GM23338 (cell line): ENCODE measurements at regions not wholly inside any gene's neighbourhood (a gene's known extent, or its start where the extent isn't known, plus 50 kb on each side); places are given as distances from the start of the nearest gene placed in this dataset.

Source experiments
- ATAC-seq: fragments of 200-7000 bp; cut with Tn5 transposase; 3 replicates; pipeline ENCODE4 v1.9.1; 2020
- DNase-seq: peaks from one replicate; pipeline ENCODE4 v3.0.0-alpha.2; 2015; ENCODE audit warnings: low spot score
- H2AFZ ChIP-seq: fragments of 200-600 bp; sonication (generic); 2 replicates; pipeline ENCODE4 v1.8.0; 2016; ENCODE audit warnings: antibody characterized with exemption, mild to moderate bottlenecking, moderate library complexity
- H3F3A ChIP-seq: fragments of 200-600 bp; sonication (generic); replicated peaks from 2 replicates; pipeline ENCODE4 v1.8.0; 2017; ENCODE audit warnings: antibody characterized with exemption, mixed run types, low read depth
- H3K27ac ChIP-seq: fragments of 200-600 bp; sonication (generic); 2 replicates; pipeline ENCODE4 v1.6.1; 2016; ENCODE audit warnings: low read depth
- H3K27me3 ChIP-seq: fragments of 200-600 bp; sonication (generic); 2 replicates; pipeline ENCODE4 v1.8.0; 2016; ENCODE audit warnings: mild to moderate bottlenecking, mixed run types, moderate library complexity; ENCODE audit not compliant: insufficient read depth
- H3K36me3 ChIP-seq: fragments of 200-600 bp; sonication (generic); 2 replicates; pipeline ENCODE4 v1.8.0; 2016; ENCODE audit warnings: mild to moderate bottlenecking; ENCODE audit not compliant: insufficient read depth
- H3K4me1 ChIP-seq: fragments of 200-600 bp; sonication (generic); 2 replicates; pipeline ENCODE4 v1.8.0; 2016; ENCODE audit warnings: mild to moderate bottlenecking, moderate library complexity; ENCODE audit not compliant: insufficient read depth
- H3K4me2 ChIP-seq: fragments of 200-600 bp; sonication (generic); 2 replicates; pipeline ENCODE4 v1.7.1; 2017; ENCODE audit warnings: mixed run types
- H3K4me3 ChIP-seq: fragments of 200-600 bp; sonication (generic); 2 replicates; pipeline ENCODE4 v1.6.1; 2016; ENCODE audit warnings: mixed run types
- H3K79me2 ChIP-seq: fragments of 200-600 bp; sonication (generic); replicated peaks from 2 replicates; pipeline ENCODE4 v1.8.0; 2017; ENCODE audit warnings: mild to moderate bottlenecking; ENCODE audit not compliant: insufficient read depth
- H3K9me2 ChIP-seq: fragments of 200-600 bp; sonication (generic); 2 replicates; pipeline ENCODE4 v1.8.0; 2017; ENCODE audit not compliant: insufficient read depth
- H4K20me1 ChIP-seq: fragments of 200-600 bp; sonication (generic); replicated peaks from 2 replicates; pipeline ENCODE4 v1.8.0; 2017; ENCODE audit warnings: mild to moderate bottlenecking; ENCODE audit not compliant: insufficient read depth
- H3K27ac Mint-ChIP-seq: 2 replicates; pipeline ENCODE4 v1.8.0; 2020; ENCODE audit warnings: inconsistent platforms, mild to moderate bottlenecking, moderate library complexity, mixed read lengths
- H3K27me3 Mint-ChIP-seq: 3 replicates; pipeline ENCODE4 v1.8.0; 2022; ENCODE audit warnings: low read depth, mild to moderate bottlenecking, moderate library complexity, mixed read lengths, inconsistent platforms; ENCODE audit not compliant: insufficient read depth, poor library complexity
- H3K36me3 Mint-ChIP-seq: 3 replicates; pipeline ENCODE4 v1.8.0; 2021; ENCODE audit warnings: low read depth, mild to moderate bottlenecking, inconsistent platforms, moderate library complexity, mixed read lengths
- H3K4me1 Mint-ChIP-seq: 3 replicates; pipeline ENCODE4 v1.8.0; 2020; ENCODE audit warnings: mild to moderate bottlenecking, inconsistent platforms, mixed read lengths
- H3K4me3 Mint-ChIP-seq: 3 replicates; pipeline ENCODE4 v1.8.0; 2021; ENCODE audit warnings: moderate library complexity, mild to moderate bottlenecking, inconsistent platforms, mixed read lengths
- H3K9me3 Mint-ChIP-seq: 3 replicates; pipeline ENCODE4 v1.8.0; 2020; ENCODE audit warnings: moderate library complexity, mild to moderate bottlenecking, inconsistent platforms, mixed read lengths
- CTCF ChIP-seq, 2 experiments: fragments of 200-600 bp in 1 of 2; sonication (generic) in 1 of 2; conservative IDR thresholded peaks; 2 replicates each; pipeline versions ENCODE4 v1.5.1 to v1.6.1; 2016 to 2017; ENCODE audit warnings: antibody characterized with exemption in 2 of 2, low read depth in 2 of 2, mild to moderate bottlenecking in 2 of 2, moderate library complexity in 1 of 2
- ETS1 ChIP-seq: IDR thresholded peaks from 2 replicates; pipeline ENCODE4 v1.6.1; 2016; ENCODE audit warnings: antibody characterized with exemption
- EZH2 ChIP-seq: fragments of 200-600 bp; sonication (generic); IDR thresholded peaks from one replicate; pipeline ENCODE4 v1.8.0; 2017; ENCODE audit warnings: antibody characterized with exemption, mild to moderate bottlenecking, low read depth; ENCODE audit not compliant: unreplicated experiment
- EZH2phosphoT487 ChIP-seq: fragments of 200-600 bp; sonication (generic); IDR thresholded peaks from one replicate; pipeline ENCODE4 v1.8.1; 2018; ENCODE audit warnings: antibody characterized with exemption; ENCODE audit not compliant: unreplicated experiment
- JUNB ChIP-seq: IDR thresholded peaks from one replicate; pipeline ENCODE4 v1.6.1; 2016; ENCODE audit warnings: antibody characterized with exemption; ENCODE audit not compliant: unreplicated experiment
- NANOG ChIP-seq: IDR thresholded peaks from 2 replicates; pipeline ENCODE4 v1.6.1; 2016; ENCODE audit warnings: antibody characterized with exemption, borderline replicate concordance
- REST ChIP-seq: IDR thresholded peaks from one replicate; pipeline ENCODE4 v1.6.1; 2018; ENCODE audit warnings: antibody characterized with exemption; ENCODE audit not compliant: unreplicated experiment
- STAT1 ChIP-seq: IDR thresholded peaks from one replicate; pipeline ENCODE4 v1.6.1; 2016; ENCODE audit warnings: antibody characterized with exemption; ENCODE audit not compliant: unreplicated experiment
- ZNF114 ChIP-seq: fragments of 250-450 bp; sonication (Bioruptor Pico); IDR thresholded peaks from 2 replicates; pipeline ENCODE4 v1.5.0; 2020; ENCODE audit warnings: mild to moderate bottlenecking, moderate library complexity
- ZNF331 ChIP-seq: fragments of 250-450 bp; sonication (Bioruptor Pico); IDR thresholded peaks from 2 replicates; pipeline ENCODE4 v1.5.0; 2020; ENCODE audit warnings: low read depth, mild to moderate bottlenecking, moderate library complexity
- ZNF462 ChIP-seq: fragments of 250-450 bp; sonication (Bioruptor Pico); IDR thresholded peaks from 2 replicates; pipeline ENCODE4 v1.5.0; 2020; ENCODE audit warnings: mild to moderate bottlenecking, moderate library complexity

GRCh38 chr19:57002195-57002601 is 117.6 kb upstream of the USP29 start (continued):
- no peak for TF ChIP-seq ZNF462 (CRISPR knock-in tag)

- H3K36me3 Mint-ChIP-seq = peaks cover 43% of the 10 kb centered on the region
- peaks cover 8% of the 10 kb centered on the region for H3K27me3 Mint-ChIP-seq
- no peaks in the 10 kb centered on the region for H3K4me1 Mint-ChIP-seq
- Histone ChIP-seq H2AFZ (no peak overlapping the region), H3F3A (no peaks in the 10 kb centered on the region), H3K79me2 (no peaks in the 10 kb centered on the region), H3K4me1 (no peaks in the 10 kb centered on the region), H4K20me1 (no peaks in the 10 kb centered on the region), H3K27me3 (no peaks in the 10 kb centered on the region), H3K4me2 (no peak overlapping the region), H3K4me3 (no peak overlapping the region), H3K36me3 (no peaks in the 10 kb centered on the region), H3K27ac (no peak overlapping the region), H3K9me2 (no peaks in the 10 kb centered on the region)
- no peak overlapping the region for H3K4me3 Mint-ChIP-seq
- no peak overlapping the region for H3K27ac Mint-ChIP-seq
- peaks cover 86% of the 10 kb centered on the region for H3K9me3 Mint-ChIP-seq
- ATAC-seq = no peak
- DNase-seq = no peak
- TF ChIP-seq ZNF331 (CRISPR knock-in tag) = no peak
- TF ChIP-seq EZH2phosphoT487 = no peak
- TF ChIP-seq ETS1 = no peak
- no peak for TF ChIP-seq ZNF114 (CRISPR knock-in tag)
- TF ChIP-seq CTCF (conservative IDR thresholded peaks at IDR 0.05; ENCODE audit: low read depth in 2 of 2) = no peak
- no peak for TF ChIP-seq EZH2
- TF ChIP-seq JUNB = no peak
- no peak for TF ChIP-seq REST
- TF ChIP-seq STAT1 = no peak
- no peak for TF ChIP-seq NANOG
These were observed 117.1 kb upstream of the USP29 start for GRCh38 chr19:57002710-57003109.
